Calu3 (cell line): ENCODE measurements at regions not wholly inside any gene's neighbourhood (a gene's known extent, or its start where the extent isn't known, plus 50 kb on each side); places are given as distances from the start of the nearest gene placed in this dataset.
"Not testable (repeated sequence)": the region's sequence is repeated elsewhere in the genome, so short reads cannot be mapped to it uniquely, and the experiment has no call there.

ENCODE experiments used
- BruUV-seq: library from RNA; stranded (reverse); fragments of 400-500 nt; replicated peaks from 2 replicates; lab custom pipeline; 2021; lab: Mats Ljungman, UMichigan
- CTCF ChIA-PET: fragments of 300-600 bp; sonication (Branson Sonifier 250); formaldehyde crosslinking; loops from one replicate; lab custom pipeline; 2022; ENCODE audit warnings: antibody characterized with exemption; lab: Charles Lee
- DNase-seq: peaks from one replicate; pipeline ENCODE4 v3.0.0; 2022
- H3K27ac Mint-ChIP-seq: one replicate; pipeline ENCODE4 v1.8.0; 2022; ENCODE audit warnings: mixed read lengths; ENCODE audit not compliant: unreplicated experiment
- H3K27me3 Mint-ChIP-seq: one replicate; pipeline ENCODE4 v1.8.0; 2022; ENCODE audit warnings: mixed read lengths; ENCODE audit not compliant: unreplicated experiment
- H3K36me3 Mint-ChIP-seq: one replicate; pipeline ENCODE4 v1.8.0; 2022; ENCODE audit warnings: mild to moderate bottlenecking, moderate library complexity, mixed read lengths; ENCODE audit not compliant: insufficient read depth, unreplicated experiment
- H3K4me1 Mint-ChIP-seq: one replicate; pipeline ENCODE4 v1.8.0; 2022; ENCODE audit warnings: mild to moderate bottlenecking, low read depth, mixed read lengths; ENCODE audit not compliant: unreplicated experiment
- H3K4me3 Mint-ChIP-seq: one replicate; pipeline ENCODE4 v1.8.0; 2022; ENCODE audit warnings: mild to moderate bottlenecking, low read depth, moderate library complexity, mixed read lengths; ENCODE audit not compliant: unreplicated experiment
- H3K9me3 Mint-ChIP-seq: one replicate; pipeline ENCODE4 v1.8.0; 2022; ENCODE audit warnings: low read depth, mixed read lengths; ENCODE audit not compliant: unreplicated experiment
- intact Hi-C: fragments of 100-400 bp; cut with micrococcal nuclease; formaldehyde crosslinking; loops from one replicate; pipeline ENCODE4 v1.10.0; 2022; ENCODE audit not compliant: unreplicated experiment
- TF ChIP-seq, protein P1 (sequence below): fragments of 200-600 bp; IDR thresholded peaks from one replicate; pipeline ENCODE4 v1.8.0; 2022; ENCODE audit warnings: antibody characterized with exemption; ENCODE audit not compliant: unreplicated experiment

DNA sequence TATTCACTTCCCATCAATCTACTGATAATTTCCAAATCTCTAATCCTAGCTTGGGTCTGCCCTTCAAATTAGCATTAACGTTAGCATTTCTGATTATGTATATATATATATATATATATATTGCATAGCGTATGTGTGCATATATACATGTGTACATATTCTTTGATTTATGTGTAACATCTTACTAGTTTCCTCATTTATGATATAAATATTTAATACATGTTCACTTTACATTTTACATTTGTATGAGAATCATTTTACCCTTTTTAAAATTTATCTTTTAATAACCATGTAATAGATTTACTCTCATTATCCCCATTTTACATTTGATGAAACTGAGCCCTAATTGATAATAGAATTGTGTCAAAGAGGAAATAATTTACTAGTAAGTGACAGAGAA is 164.7 kb downstream of the ZNF648 start:
- Mint-ChIP-seq H3K27ac (no peak overlapping the region), H3K4me3 (no peak overlapping the region), H3K36me3 (no peaks in the 10 kb centered on the region), H3K9me3 (peaks cover 2% of the 10 kb centered on the region), H3K4me1 (no peaks in the 10 kb centered on the region), H3K27me3 (no peaks in the 10 kb centered on the region)
- BruUV-seq, result no TSS peak
- TF ChIP-seq, protein P1, sequence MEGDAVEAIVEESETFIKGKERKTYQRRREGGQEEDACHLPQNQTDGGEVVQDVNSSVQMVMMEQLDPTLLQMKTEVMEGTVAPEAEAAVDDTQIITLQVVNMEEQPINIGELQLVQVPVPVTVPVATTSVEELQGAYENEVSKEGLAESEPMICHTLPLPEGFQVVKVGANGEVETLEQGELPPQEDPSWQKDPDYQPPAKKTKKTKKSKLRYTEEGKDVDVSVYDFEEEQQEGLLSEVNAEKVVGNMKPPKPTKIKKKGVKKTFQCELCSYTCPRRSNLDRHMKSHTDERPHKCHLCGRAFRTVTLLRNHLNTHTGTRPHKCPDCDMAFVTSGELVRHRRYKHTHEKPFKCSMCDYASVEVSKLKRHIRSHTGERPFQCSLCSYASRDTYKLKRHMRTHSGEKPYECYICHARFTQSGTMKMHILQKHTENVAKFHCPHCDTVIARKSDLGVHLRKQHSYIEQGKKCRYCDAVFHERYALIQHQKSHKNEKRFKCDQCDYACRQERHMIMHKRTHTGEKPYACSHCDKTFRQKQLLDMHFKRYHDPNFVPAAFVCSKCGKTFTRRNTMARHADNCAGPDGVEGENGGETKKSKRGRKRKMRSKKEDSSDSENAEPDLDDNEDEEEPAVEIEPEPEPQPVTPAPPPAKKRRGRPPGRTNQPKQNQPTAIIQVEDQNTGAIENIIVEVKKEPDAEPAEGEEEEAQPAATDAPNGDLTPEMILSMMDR, result no peak
- intact Hi-C loops, result no loop called here
- CTCF ChIA-PET, result no interaction called here
- no peak for DNase-seq

DNA sequence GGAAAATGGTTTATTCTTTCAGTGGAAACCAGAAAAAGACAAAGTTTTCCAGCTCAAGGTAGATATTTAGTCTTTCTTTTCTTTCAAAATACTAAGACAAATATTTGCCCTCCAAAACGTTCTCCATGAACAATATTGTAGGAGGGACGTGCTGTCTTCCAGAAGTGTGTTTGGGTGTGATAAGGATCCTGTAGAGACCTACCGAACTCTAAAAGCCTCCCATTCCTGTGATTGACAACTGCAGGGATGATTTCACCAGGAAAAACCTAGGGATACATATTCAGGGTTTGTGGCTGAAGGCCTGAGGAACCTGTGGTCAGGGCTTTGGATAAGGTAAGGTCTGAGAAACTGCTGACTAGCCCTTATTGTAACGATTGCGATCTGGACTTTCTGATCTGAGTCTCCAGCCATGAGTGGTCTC is 167.1 kb downstream of the ZNF648 start:
- TF ChIP-seq, protein P1, result no peak
- Mint-ChIP-seq H3K27me3 (no peaks in the 10 kb centered on the region), H3K36me3 (no peaks in the 10 kb centered on the region), H3K4me1 (no peaks in the 10 kb centered on the region), H3K9me3 (peaks cover 4% of the 10 kb centered on the region), H3K27ac (no peak overlapping the region), H3K4me3 (no peak overlapping the region)
- no TSS peak for BruUV-seq
- no peak for DNase-seq
- intact Hi-C loops, result no loop called here
- CTCF ChIA-PET, result no interaction called here

DNA sequence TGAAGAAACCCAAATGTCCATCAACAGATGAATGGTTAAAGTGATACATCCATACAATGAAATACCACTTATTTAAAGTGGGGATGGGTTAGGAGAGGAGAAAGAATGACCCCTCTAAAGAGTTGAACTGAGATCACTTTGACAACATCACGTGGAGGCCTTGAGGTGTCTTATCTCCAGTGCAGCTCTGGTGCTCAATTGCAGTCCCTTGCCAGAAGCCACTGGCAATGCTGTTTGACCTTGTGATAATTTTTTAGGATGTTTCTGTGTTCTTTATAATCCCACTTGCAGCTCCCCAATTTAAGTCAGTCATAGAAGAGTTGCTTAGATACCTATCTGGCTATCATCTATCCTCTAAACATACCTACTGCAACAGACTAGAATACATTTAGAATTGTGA is 167.6 kb downstream of the ZNF648 start:
- DNase-seq, result no peak
- no peaks in the 10 kb centered on the region for H3K4me1 Mint-ChIP-seq
- TF ChIP-seq, protein P1, result no peak
- no peak overlapping the region for H3K4me3 Mint-ChIP-seq
- no peaks in the 10 kb centered on the region for H3K36me3 Mint-ChIP-seq
- intact Hi-C loops, result no loop called here
- H3K27me3 Mint-ChIP-seq, result no peaks in the 10 kb centered on the region
- peaks cover 4% of the 10 kb centered on the region for H3K9me3 Mint-ChIP-seq
- CTCF ChIA-PET, result no interaction called here
- no peak overlapping the region for H3K27ac Mint-ChIP-seq
- BruUV-seq, result no TSS peak

DNA sequence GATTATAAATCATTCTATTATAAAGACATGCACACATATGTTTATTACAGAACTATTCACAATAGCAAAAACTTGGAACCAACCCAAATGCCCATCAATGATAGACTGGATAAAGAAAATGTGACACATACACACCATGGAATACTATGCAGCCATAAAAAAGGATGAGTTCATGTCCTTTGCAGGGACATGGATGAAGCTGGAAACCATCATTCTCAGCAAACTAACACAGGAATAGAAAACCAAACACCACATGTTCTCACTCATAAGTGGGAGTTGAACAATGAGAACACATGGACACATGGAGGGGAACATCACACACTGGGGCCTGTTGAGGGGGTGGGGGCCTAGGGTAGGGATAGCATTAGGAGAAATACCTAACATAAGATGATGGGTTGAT is 168.4 kb downstream of the ZNF648 start:
- H3K4me3 Mint-ChIP-seq, H3K9me3 Mint-ChIP-seq, H3K4me1 Mint-ChIP-seq, DNase-seq, H3K27me3 Mint-ChIP-seq, H3K27ac Mint-ChIP-seq, H3K36me3 Mint-ChIP-seq, BruUV-seq, intact Hi-C loops, CTCF ChIA-PET: not testable (repeated sequence)

DNA sequence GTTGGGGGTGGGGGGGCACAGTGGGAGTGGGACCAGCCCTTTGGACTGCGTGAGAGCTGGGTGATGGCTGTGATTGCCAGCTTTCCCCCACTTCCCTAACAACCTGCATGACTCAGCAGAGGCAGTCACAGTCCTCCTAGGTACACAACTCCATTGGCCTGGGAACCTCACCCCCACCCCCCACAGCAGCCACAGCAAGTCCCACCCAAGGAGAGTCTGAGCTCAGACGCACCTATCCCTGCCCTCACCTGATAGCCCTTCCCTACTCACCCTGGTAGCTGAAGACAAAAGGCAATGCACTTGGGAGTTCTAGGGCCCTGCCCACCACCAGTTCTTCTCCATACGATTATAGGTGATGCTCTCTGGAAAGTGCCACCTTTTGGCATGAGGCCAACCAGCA is 188.9 kb downstream of the ZNF648 start:
- H3K4me1 Mint-ChIP-seq, result no peaks in the 10 kb centered on the region
- BruUV-seq, result no TSS peak
- H3K36me3 Mint-ChIP-seq, result no peaks in the 10 kb centered on the region
- no peaks in the 10 kb centered on the region for H3K27me3 Mint-ChIP-seq
- H3K9me3 Mint-ChIP-seq, result peaks cover 24% of the 10 kb centered on the region
- no peak for DNase-seq
- CTCF ChIA-PET, result no interaction called here
- H3K4me3 Mint-ChIP-seq, result no peak overlapping the region
- TF ChIP-seq, protein P1, result no peak
- no peak overlapping the region for H3K27ac Mint-ChIP-seq
- intact Hi-C loops, result no loop called here
